CD14-positive monocyte (primary cell): ENCODE measurements at regions not wholly inside any gene's neighbourhood (a gene's known extent, or its start where the extent isn't known, plus 50 kb on each side); places are given as distances from the start of the nearest gene placed in this dataset.

ENCODE experiments used
- DNase-seq, 3 donors: peaks; one replicate each; pipeline ENCODE4 v3.0.0-alpha.2; 2011 to 2022
- H2AFZ ChIP-seq: 2 replicates; pipeline ENCODE4 v1.6.0; 2012; ENCODE audit warnings: mild to moderate bottlenecking, low read depth, low read length, inconsistent platforms; ENCODE audit not compliant: insufficient read depth, poor library complexity, severe bottlenecking
- H3K27ac ChIP-seq, 2 donors: 1 replicate in 1 of 2; 2 replicates in 1 of 2; pipeline ENCODE4 v1.5.1; 2012 to 2013; ENCODE audit warnings: low read length in 2 of 2, control low read depth in 1 of 2, inconsistent platforms in 1 of 2, low read depth in 1 of 2, mild to moderate bottlenecking in 1 of 2
- H3K27me3 ChIP-seq, 2 donors: one replicate each; pipeline versions ENCODE4 v1.6.0 to v1.6.1; 2011 to 2013; ENCODE audit warnings: low read length in 2 of 2; ENCODE audit not compliant: control insufficient read depth in 2 of 2, insufficient read depth in 2 of 2
- H3K36me3 ChIP-seq, 2 donors: replicated peaks in 1 of 2; 1 replicate in 1 of 2; 2 replicates in 1 of 2; pipeline versions ENCODE4 v1.5.1 to v1.6.1; 2012 to 2013; ENCODE audit warnings: low read length in 2 of 2, control low read depth in 1 of 2, inconsistent platforms in 1 of 2, mild to moderate bottlenecking in 1 of 2; ENCODE audit not compliant: insufficient read depth in 2 of 2, control insufficient read depth in 1 of 2
- H3K4me1 ChIP-seq, 2 donors: 1 replicate in 1 of 2; 2 replicates in 1 of 2; pipeline versions ENCODE4 v1.5.1 to v1.6.1; 2012 to 2013; ENCODE audit warnings: low read length in 2 of 2, control low read depth in 1 of 2, inconsistent platforms in 1 of 2, mild to moderate bottlenecking in 1 of 2, moderate library complexity in 1 of 2; ENCODE audit not compliant: insufficient read depth in 2 of 2, control insufficient read depth in 1 of 2
- H3K4me2 ChIP-seq: replicated peaks from 2 replicates; pipeline ENCODE3; 2012; ENCODE audit warnings: low read length, moderate library complexity, mild to moderate bottlenecking; ENCODE audit not compliant: poor library complexity, severe bottlenecking; ENCODE audit errors: extremely low read depth
- H3K4me3 ChIP-seq, 3 experiments: fragments of 200-600 bp in 1 of 3; sonication (generic) in 1 of 3; replicated peaks in 1 of 3; 1 replicate in 2 of 3; 2 replicates in 1 of 3; pipeline ENCODE4 v1.5.1; 2011 to 2013; ENCODE audit warnings: low read length in 3 of 3, mild to moderate bottlenecking in 3 of 3, control low read depth in 2 of 3, low read depth in 2 of 3, inconsistent platforms in 1 of 3, moderate library complexity in 1 of 3
- H3K79me2 ChIP-seq: 2 replicates; pipeline ENCODE4 v1.6.0; 2012; ENCODE audit warnings: mild to moderate bottlenecking, control low read depth, inconsistent platforms, low read length, moderate library complexity; ENCODE audit not compliant: insufficient read depth
- H3K9ac ChIP-seq: 2 replicates; pipeline ENCODE4 v1.6.0; 2017; ENCODE audit warnings: low read length, mild to moderate bottlenecking; ENCODE audit not compliant: insufficient read depth, poor library complexity, severe bottlenecking
- H3K9me3 ChIP-seq, 2 donors: replicated peaks in 1 of 2; 1 replicate in 1 of 2; 2 replicates in 1 of 2; pipeline versions ENCODE4 v1.5.1 to v1.6.1; 2012 to 2013; ENCODE audit warnings: low read length in 2 of 2, control low read depth in 1 of 2; ENCODE audit not compliant: control insufficient read depth in 1 of 2, insufficient read depth in 1 of 2
- H4K20me1 ChIP-seq: 2 replicates; pipeline ENCODE4 v1.6.0; 2012; ENCODE audit warnings: mild to moderate bottlenecking, low read length, control low read depth, moderate library complexity; ENCODE audit not compliant: insufficient read depth
- H3K27ac Mint-ChIP-seq, 7 donors: one replicate each; pipeline ENCODE4 v1.8.0; 2020; ENCODE audit warnings: mild to moderate bottlenecking in 7 of 7, mixed read lengths in 7 of 7, moderate library complexity in 6 of 7, inconsistent platforms in 2 of 7
- H3K27me3 Mint-ChIP-seq, 3 donors: one replicate each; pipeline ENCODE4 v1.8.0; 2021 to 2022; ENCODE audit warnings: low read depth in 3 of 3, mild to moderate bottlenecking in 3 of 3, mixed read lengths in 3 of 3, moderate library complexity in 3 of 3, inconsistent platforms in 1 of 3
- H3K36me3 Mint-ChIP-seq, 2 donors: one replicate each; pipeline ENCODE4 v1.8.0; 2020; ENCODE audit warnings: mixed read lengths in 2 of 2, inconsistent platforms in 1 of 2, mild to moderate bottlenecking in 1 of 2
- H3K4me1 Mint-ChIP-seq: one replicate; pipeline ENCODE4 v1.8.0; 2020; ENCODE audit warnings: mild to moderate bottlenecking, mixed read lengths
- H3K4me3 Mint-ChIP-seq, 2 donors: one replicate each; pipeline ENCODE4 v1.8.0; 2020; ENCODE audit warnings: mild to moderate bottlenecking in 2 of 2, mixed read lengths in 2 of 2, moderate library complexity in 1 of 2
- H3K9me3 Mint-ChIP-seq, 7 donors: one replicate each; pipeline ENCODE4 v1.8.0; 2020 to 2022; ENCODE audit warnings: mixed read lengths in 7 of 7, mild to moderate bottlenecking in 6 of 7, moderate library complexity in 6 of 7, inconsistent platforms in 2 of 7
- CTCF ChIP-seq: fragments of 200-600 bp; IDR thresholded peaks from one replicate; pipeline ENCODE4 v1.8.0; 2022; ENCODE audit warnings: antibody characterized with exemption, mild to moderate bottlenecking
- WGBS: methylation state at CpG from one replicate; pipeline ENCODE4 v1.1.5; 2013; ENCODE audit warnings: missing lambda C conversion rate; ENCODE audit not compliant: insufficient coverage; 5-methylcytosine and 5-hydroxymethylcytosine counted together
- intact Hi-C, 2 donors: fragments of 100-400 bp; cut with micrococcal nuclease; formaldehyde crosslinking; loops; one replicate each; pipeline versions ENCODE4 v1.15.0 to v1.15.1; 2023

GRCh38 chr10:119996944-119997343 lies 104.4 kb downstream of the SEC23IP start:
- intact Hi-C loops: no loop called here
- H3K4me3 ChIP-seq: no peak overlapping the region
- Mint-ChIP-seq H3K36me3 (no peaks in the 10 kb centered on the region), H3K27ac (no peak overlapping the region), H3K4me1 (no peaks in the 10 kb centered on the region), H3K9me3 (peaks cover 2 to 20% (median 13%) of the 10 kb centered on the region in 7 donors), H3K27me3 (peaks cover 0 to 3% (median 2%) of the 10 kb centered on the region in 3 donors), H3K4me3 (no peak overlapping the region)
- H3K9ac ChIP-seq: no peak overlapping the region
- H3K27ac ChIP-seq: no peak overlapping the region
- no peaks in the 10 kb centered on the region for H3K79me2 ChIP-seq
- no peaks in the 10 kb centered on the region for H4K20me1 ChIP-seq
- no peak for DNase-seq
- no peaks in the 10 kb centered on the region for H3K4me1 ChIP-seq
- no peak overlapping the region for H2AFZ ChIP-seq
- no peaks in the 10 kb centered on the region for H3K36me3 ChIP-seq
- H3K9me3 ChIP-seq: peaks cover 0 to 4% of the 10 kb centered on the region in 2 donors
- no peak for TF ChIP-seq CTCF
- H3K4me2 ChIP-seq: no peak overlapping the region
- no peaks in the 10 kb centered on the region for H3K27me3 ChIP-seq

- H3K4me1 Mint-ChIP-seq: no peaks in the 10 kb centered on the region
- no peak overlapping the region for H3K27ac Mint-ChIP-seq
- Histone ChIP-seq H2AFZ (no peak overlapping the region), H3K36me3 (no peaks in the 10 kb centered on the region), H3K27ac (no peak overlapping the region), H4K20me1 (no peaks in the 10 kb centered on the region), H3K9me3 (peaks cover 0 to 4% of the 10 kb centered on the region in 2 donors), H3K27me3 (no peaks in the 10 kb centered on the region), H3K79me2 (no peaks in the 10 kb centered on the region), H3K9ac (no peak overlapping the region), H3K4me2 (no peak overlapping the region), H3K4me1 (no peaks in the 10 kb centered on the region), H3K4me3 (no peak overlapping the region)
- no peak overlapping the region for H3K4me3 Mint-ChIP-seq
- WGBS: 100% methylated on average over 2 of the region's 2 CpGs
- no peaks in the 10 kb centered on the region for H3K36me3 Mint-ChIP-seq
- TF ChIP-seq CTCF: no peak
- DNase-seq: no peak
- peaks cover 0 to 3% (median 2%) of the 10 kb centered on the region in 3 donors for H3K27me3 Mint-ChIP-seq
- intact Hi-C loops: no loop called here
- peaks cover 2 to 20% (median 13%) of the 10 kb centered on the region in 7 donors for H3K9me3 Mint-ChIP-seq
Observed at GRCh38 chr10:119997429-119997828, 104.9 kb downstream of the SEC23IP start.
